ENCODE measurements at regions not wholly inside any gene's neighbourhood (a gene's known extent, or its start where the extent isn't known, plus 50 kb on each side); places are given as distances from the start of the nearest gene placed in this dataset.

DNA sequence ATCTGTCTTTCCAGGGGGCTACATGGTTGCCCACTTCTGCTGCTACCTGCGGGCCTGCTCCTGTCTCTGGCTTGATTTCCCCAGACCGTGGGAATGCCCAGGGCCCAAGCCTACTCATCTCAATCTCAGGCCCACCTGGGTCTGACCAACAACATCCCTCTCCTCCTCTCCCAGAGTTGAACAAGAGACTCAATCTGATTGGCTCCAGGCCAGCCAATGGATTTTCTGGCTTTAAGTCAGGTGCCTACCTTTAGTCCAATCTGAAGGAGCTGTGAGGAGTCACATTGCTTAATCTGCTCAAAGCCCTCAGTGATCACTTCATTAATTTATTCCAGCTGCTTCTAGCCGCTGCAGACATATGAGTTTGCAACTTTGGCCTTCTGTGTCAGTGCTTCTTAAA, 162.4 kb upstream of the KCNG1 start:
- TF ChIP-seq, protein P1, sequence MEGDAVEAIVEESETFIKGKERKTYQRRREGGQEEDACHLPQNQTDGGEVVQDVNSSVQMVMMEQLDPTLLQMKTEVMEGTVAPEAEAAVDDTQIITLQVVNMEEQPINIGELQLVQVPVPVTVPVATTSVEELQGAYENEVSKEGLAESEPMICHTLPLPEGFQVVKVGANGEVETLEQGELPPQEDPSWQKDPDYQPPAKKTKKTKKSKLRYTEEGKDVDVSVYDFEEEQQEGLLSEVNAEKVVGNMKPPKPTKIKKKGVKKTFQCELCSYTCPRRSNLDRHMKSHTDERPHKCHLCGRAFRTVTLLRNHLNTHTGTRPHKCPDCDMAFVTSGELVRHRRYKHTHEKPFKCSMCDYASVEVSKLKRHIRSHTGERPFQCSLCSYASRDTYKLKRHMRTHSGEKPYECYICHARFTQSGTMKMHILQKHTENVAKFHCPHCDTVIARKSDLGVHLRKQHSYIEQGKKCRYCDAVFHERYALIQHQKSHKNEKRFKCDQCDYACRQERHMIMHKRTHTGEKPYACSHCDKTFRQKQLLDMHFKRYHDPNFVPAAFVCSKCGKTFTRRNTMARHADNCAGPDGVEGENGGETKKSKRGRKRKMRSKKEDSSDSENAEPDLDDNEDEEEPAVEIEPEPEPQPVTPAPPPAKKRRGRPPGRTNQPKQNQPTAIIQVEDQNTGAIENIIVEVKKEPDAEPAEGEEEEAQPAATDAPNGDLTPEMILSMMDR (IDR thresholded peaks at IDR 0.05): no peak
- no peak for TF ChIP-seq POLR2A (IDR thresholded peaks at IDR 0.05)
- no peak for TF ChIP-seq EP300 (IDR thresholded peaks at IDR 0.05)
- TF ChIP-seq POLR2AphosphoS5 (IDR thresholded peaks at IDR 0.05): no peak

Measured in stomach (tissue), 4 donors.